HPDE6-E6E7 (cell line): ENCODE measurements at regions not wholly inside any gene's neighbourhood (a gene's known extent, or its start where the extent isn't known, plus 50 kb on each side); places are given as distances from the start of the nearest gene placed in this dataset.
"Not testable (repeated sequence)": the region's sequence is repeated elsewhere in the genome, so short reads cannot be mapped to it uniquely, and the experiment has no call there.

Experiments used
- DNase-seq: peaks from one replicate; pipeline ENCODE4 v3.0.0; 2011; ENCODE audit warnings: missing footprints; ENCODE audit errors: extremely low spot score

GRCh38 chr2:55771612-55772011 is 78.0 kb upstream of the PNPT1 start:
- no peak for DNase-seq

DNA sequence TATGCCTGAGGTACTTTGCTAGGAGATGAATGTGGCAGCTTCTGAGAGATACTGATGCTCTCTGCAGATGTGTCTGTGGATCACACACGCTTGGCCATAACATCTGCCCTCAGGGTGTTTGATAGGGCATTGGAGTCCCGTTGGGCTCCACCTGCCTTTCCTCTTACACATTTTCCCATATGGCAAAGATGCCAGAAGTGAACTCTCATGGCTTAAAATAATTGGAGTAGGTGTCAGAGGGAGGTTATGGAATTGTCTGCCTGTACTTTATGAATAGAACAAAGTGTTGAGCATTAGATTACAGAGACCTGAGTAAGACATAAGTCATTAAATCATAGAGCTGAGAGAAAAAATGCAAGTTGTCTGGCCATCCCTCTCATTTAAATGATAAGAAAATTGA is 75.3 kb upstream of the PNPT1 start:
- no peak for DNase-seq

GRCh38 chr2:55766947-55767346 is 73.3 kb upstream of the PNPT1 start:
- no peak for DNase-seq

DNA sequence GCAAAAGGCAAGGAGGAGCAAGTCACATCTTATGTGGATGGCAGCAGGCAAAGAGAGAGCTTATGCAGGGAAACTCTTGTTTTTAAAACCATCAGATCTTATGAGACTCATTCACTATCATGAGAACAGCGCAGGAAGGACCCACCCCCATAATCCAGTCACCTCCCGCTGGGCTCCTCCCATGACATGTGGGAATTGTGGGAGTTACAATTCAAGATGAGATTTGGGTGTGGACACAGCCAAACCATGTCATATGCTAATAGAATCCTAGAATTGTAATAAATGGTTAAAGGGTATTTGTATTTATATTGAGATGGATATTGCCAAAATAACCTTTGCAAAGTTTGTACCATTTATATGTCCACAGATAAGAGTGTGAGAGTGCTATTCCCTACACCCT is 72.1 kb upstream of the PNPT1 start:
- DNase-seq, result not testable (repeated sequence)

- no peak for DNase-seq
Observed at GRCh38 chr2:55763721-55764120, 70.1 kb upstream of the PNPT1 start.

GRCh38 chr2:55761526-55761925 is 67.9 kb upstream of the PNPT1 start:
- no peak for DNase-seq

GRCh38 chr2:55761024-55761423 is 67.4 kb upstream of the PNPT1 start:
- DNase-seq, result no peak

- no peak for DNase-seq
Observed at GRCh38 chr2:55760125-55760524, 66.5 kb upstream of the PNPT1 start.

- no peak for DNase-seq
Observed at GRCh38 chr2:55759271-55759921, 65.8 kb upstream of the PNPT1 start.

GRCh38 chr2:55751966-55752365 is 58.3 kb upstream of the PNPT1 start:
- DNase-seq, result no peak

- no peak for DNase-seq
Observed at GRCh38 chr2:55743583-55743982, 49.9 kb upstream of the PNPT1 start.
